Stomach (tissue), 4 donors: ENCODE measurements at regions not wholly inside any gene's neighbourhood (a gene's known extent, or its start where the extent isn't known, plus 50 kb on each side); places are given as distances from the start of the nearest gene placed in this dataset.
"Not testable (repeated sequence)": the region's sequence is repeated elsewhere in the genome, so short reads cannot be mapped to it uniquely, and the experiment has no call there.

Experiments
- CTCF ChIP-seq, 7 experiments: fragments of 450-650 bp in 4 of 7; fragments of 200-600 bp in 3 of 7; sonication (generic) in 3 of 7; IDR thresholded peaks; one replicate each; pipeline ENCODE4 v1.5.1; 2016 to 2019; ENCODE audit warnings: antibody characterized with exemption in 7 of 7, control low read depth in 2 of 7, mild to moderate bottlenecking in 1 of 7
- POLR2A ChIP-seq, 4 donors: fragments of 450-650 bp; IDR thresholded peaks; one replicate each; pipeline ENCODE4 v1.6.1; 2016; ENCODE audit warnings: antibody characterized with exemption in 4 of 4, control low read depth in 2 of 4, mild to moderate bottlenecking in 1 of 4, moderate library complexity in 1 of 4
- POLR2AphosphoS5 ChIP-seq, 3 donors: sonication (generic); formaldehyde crosslinking; IDR thresholded peaks; one replicate each; pipeline ENCODE4 v1.6.1; 2016; ENCODE audit warnings: antibody characterized with exemption in 3 of 3

- not testable (repeated sequence) for TF ChIP-seq CTCF, POLR2AphosphoS5, POLR2A (IDR thresholded peaks at IDR 0.05)
These were observed 116.7 kb upstream of the SAMD11 start for GRCh38 chr1:807066-807465.
